H7 (cell line): ENCODE measurements at regions not wholly inside any gene's neighbourhood (a gene's known extent, or its start where the extent isn't known, plus 50 kb on each side); places are given as distances from the start of the nearest gene placed in this dataset.
"Not testable (repeated sequence)": the region's sequence is repeated elsewhere in the genome, so short reads cannot be mapped to it uniquely, and the experiment has no call there.

Experiments
- DNase-seq: peaks from one replicate; pipeline ENCODE4 v3.0.0; 2012
- H3K27me3 ChIP-seq: 2 replicates; pipeline ENCODE4 v1.6.0; 2011; ENCODE audit warnings: mild to moderate bottlenecking, low read length; ENCODE audit not compliant: control insufficient read depth, insufficient read depth
- H3K36me3 ChIP-seq: replicated peaks from 2 replicates; pipeline ENCODE4 v1.5.1; 2011; ENCODE audit warnings: low read length; ENCODE audit not compliant: control insufficient read depth, insufficient read depth
- H3K4me3 ChIP-seq: 2 replicates; pipeline ENCODE4 v1.5.1; 2011; ENCODE audit warnings: low read depth, mild to moderate bottlenecking, control low read depth, low read length, moderate library complexity; ENCODE audit not compliant: insufficient read depth

DNA sequence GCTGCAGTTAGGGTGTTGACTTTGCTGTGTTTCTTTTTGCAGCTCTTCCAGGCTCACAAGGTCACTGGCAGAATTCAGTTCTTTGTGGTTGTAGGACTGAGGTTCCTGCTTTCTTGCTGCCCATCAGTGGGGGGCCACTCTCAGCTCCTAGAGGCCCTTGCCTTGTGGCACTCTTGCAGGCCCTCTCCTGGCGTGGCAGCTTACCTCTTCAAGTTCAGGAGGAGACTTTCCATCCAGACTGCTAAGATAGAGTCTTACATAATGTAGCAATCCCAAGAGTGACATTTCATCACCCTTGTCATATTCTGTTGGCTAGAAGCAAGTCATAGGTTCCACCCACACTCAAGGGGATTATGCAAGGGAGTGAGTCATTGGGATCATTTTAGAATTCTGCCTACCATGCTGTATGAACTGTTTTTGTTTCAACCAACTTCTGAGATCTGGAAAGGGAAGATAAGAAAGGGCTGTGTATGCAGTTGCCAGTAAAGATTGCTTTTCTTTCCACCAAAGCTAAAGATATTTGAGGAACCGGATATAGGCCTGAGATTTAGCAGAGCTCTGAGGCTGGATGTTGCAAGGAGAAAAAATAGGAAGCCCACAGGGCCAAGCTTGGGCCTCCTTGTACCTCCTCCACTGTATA lies 91.7 kb downstream of the FAM72B start:
- not testable (repeated sequence) for H3K27me3 ChIP-seq, DNase-seq, H3K4me3 ChIP-seq, H3K36me3 ChIP-seq

GRCh38 chr1:121095014-121095413 lies 89.1 kb downstream of the FAM72B start:
- not testable (repeated sequence) for H3K27me3 ChIP-seq, H3K4me3 ChIP-seq, H3K36me3 ChIP-seq, DNase-seq

DNA sequence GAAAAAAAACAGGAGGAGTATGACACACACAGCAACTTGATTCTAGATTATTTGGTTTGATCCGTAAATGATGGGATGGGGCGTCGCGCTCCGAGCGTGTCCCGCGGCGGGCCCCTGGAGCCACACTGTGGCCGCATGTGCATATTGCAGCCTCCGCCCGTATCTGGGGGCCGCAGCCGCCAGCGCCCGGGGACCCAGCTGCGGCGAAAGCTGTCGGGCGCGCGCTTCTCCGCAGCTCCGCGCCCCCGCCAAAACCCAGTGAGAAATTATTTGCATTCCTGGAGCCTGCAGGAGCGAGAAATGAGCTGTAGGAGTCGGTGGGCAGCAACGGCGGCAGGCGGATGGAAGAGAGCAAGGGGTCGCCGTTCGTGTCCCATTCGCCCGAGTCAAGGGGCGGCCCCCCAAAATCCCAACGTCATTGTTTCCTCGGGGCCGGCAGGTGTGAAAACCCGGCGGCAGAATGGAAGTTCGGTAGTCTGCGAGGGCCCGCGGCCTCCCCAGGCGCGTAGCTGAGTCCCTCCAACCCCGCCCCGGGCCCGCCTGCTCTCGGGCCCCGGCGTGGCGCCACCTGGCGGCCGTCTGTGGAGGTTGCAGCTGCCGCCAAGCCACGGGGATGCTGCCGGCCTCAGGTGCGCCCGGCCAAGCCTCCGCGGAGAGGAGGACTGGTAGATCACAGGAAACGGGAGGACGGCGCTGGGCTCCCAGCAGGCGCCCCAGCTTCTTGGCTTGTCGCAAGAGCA lies 86.8 kb downstream of the FAM72B start:
- H3K4me3 ChIP-seq = peak overlapping the region; percentile 44
- not testable (repeated sequence) for H3K27me3 ChIP-seq

DNA sequence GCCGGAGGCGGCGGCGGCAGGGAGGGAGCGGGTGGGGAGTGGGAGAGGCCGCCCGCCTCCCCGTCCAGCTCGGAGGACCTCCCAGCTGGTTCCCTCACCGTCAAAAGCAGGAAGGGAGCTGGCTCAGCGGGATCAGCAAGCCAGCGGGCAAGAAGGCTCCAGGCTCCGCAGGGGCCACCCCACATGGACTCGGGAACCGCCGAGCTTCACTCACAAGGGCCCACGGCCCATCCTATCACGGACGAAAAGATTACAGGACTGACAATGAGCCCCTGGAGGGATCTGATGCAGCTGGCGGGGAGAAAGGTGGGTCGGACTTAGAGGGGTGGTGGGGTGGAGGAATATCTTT lies 86.3 kb downstream of the FAM72B start:
- peak overlapping the region; percentile 44 for H3K4me3 ChIP-seq
- not testable (repeated sequence) for H3K36me3 ChIP-seq, H3K27me3 ChIP-seq
- peak; percentile 5 for DNase-seq

More for the DNA sequence above, 86.8 kb downstream of the FAM72B start:
- not testable (repeated sequence) for H3K36me3 ChIP-seq, DNase-seq

DNA sequence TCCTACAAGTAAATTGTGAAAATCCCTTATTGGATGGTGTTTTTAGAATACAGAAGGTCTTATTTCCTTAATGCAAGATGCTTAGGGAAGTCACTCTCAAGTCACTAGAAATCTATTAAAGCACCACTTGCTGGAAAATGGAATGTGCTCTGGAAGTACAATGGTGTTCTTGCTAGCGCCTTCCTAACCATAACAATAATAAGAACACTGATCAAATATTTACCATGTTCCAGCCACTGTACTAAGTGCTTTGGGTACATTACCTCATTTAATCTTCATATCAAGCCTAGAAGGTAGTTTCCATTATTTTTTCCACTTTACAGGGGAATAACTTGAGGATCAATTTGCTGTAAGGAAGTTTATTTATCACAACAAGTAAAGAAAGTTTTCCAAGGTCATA lies 75.1 kb downstream of the FAM72B start:
- H3K4me3 ChIP-seq, DNase-seq, H3K27me3 ChIP-seq, H3K36me3 ChIP-seq: not testable (repeated sequence)

DNA sequence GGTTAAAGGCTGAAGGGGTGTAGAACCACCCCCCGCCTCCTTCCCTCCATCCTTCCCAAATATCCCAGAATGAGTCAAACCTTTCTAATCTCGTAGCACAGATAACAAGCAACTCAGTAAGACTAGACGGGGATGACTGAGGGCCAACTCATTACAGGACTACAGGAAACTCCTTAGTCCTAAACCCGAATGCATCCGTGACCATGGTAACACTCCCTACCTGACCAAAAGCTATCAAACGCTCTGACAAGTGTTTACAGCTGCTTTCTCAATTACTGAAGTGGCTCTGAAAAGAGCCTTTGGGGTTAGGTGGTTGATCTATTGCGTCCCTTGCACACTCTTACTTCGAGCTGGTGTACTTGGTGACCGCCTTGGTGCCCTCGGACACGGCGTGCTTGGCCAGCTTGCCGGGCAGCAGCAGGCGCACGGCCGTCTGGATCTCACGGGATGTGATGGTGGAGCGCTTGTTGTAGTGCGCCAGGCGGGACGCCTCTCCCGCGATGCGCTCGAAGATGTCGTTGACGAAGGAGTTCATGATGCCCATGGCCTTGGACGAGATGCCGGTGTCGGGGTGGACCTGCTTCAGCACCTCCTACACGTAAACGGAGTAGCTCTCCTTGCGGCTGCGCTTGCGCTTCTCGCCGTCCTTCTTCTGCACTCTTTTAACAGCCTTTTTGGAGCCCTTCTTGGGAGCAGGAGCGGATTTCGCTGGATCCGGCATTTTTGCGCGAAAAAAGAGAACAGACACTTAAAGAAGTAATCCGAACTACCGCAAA lies 67.4 kb downstream of the FAM72B start:
- not testable (repeated sequence) for H3K4me3 ChIP-seq, DNase-seq, H3K27me3 ChIP-seq, H3K36me3 ChIP-seq

DNA sequence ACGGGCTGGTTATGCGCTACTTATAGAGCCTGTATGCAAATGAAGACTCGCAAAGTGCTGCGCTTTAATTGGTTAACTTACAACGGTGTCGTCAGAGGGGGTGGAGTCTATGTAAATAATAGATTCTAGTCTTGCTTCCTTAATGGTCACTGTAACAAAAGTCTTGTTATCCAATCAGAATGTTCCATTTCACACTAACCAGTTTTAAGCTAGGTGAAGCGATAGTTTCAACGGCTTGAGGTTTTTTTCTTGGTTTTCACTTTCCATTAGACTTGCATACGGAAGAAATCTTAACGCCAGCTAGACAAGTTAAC lies 66.9 kb downstream of the FAM72B start:
- DNase-seq, H3K4me3 ChIP-seq, H3K36me3 ChIP-seq, H3K27me3 ChIP-seq: not testable (repeated sequence)

DNA sequence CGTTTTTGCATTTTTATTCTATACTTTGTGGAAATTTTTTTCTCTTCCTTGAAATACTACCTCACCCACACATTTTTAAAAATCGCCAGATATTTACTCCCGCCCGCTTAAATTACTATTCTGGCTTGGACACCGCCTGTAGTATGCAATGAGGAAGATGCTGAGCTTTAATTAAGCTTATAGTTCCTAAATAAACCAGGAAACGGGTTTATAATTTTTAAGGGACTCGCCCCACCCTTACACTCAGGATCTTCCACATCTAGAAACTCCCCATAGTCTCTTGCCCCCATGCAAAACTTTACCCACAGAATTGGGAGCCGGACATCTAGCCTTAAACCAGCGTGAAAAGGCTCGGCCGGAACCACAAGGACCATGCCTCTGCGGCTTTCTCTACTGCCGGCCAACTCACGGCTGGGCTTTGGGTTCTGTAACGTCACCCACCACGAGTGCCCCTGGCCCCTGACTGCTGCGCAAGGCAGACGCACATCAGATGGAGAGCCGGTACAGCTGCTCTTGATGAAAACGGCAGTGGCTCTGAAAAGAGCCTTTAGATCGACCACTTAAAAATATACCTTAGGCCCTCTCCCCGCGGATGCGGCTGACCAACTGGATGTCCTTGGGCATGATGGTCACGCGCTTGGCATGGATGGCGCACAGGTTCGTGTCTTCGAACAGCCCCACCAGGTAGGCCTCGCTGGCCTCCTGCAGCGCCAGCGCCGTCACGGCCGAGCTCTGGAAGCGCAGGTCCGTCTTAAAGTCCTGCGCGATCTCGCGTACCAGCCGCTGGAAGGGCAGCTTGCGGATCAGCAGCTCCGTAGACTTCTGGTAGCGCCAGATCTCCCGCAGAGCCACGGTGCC lies 66.3 kb downstream of the FAM72B start:
- not testable (repeated sequence) for H3K4me3 ChIP-seq, H3K27me3 ChIP-seq, DNase-seq, H3K36me3 ChIP-seq
